HS-27A (cell line): ENCODE measurements at regions not wholly inside any gene's neighbourhood (a gene's known extent, or its start where the extent isn't known, plus 50 kb on each side); places are given as distances from the start of the nearest gene placed in this dataset.
"Not testable (repeated sequence)": the region's sequence is repeated elsewhere in the genome, so short reads cannot be mapped to it uniquely, and the experiment has no call there.

Experiments used
- DNase-seq: peaks from one replicate; pipeline ENCODE4 v3.0.0-alpha.2; 2012; ENCODE audit warnings: low read depth, missing footprints

- no peak for DNase-seq
Measured at GRCh38 chr9:15113288-15113687, 193.7 kb downstream of the TTC39B start.

GRCh38 chr9:15111071-15111470 is 195.9 kb downstream of the TTC39B start:
- no peak for DNase-seq

GRCh38 chr9:15104826-15105420 is 194.7 kb upstream of the FREM1 start:
- no peak for DNase-seq

- no peak for DNase-seq
Measured at GRCh38 chr9:15103290-15103689, 193.1 kb upstream of the FREM1 start.

- no peak for DNase-seq
Measured at GRCh38 chr9:15101095-15101494, 190.9 kb upstream of the FREM1 start.

GRCh38 chr9:15100571-15100970 is 190.3 kb upstream of the FREM1 start:
- DNase-seq, result no peak

GRCh38 chr9:15096972-15097371 is 186.7 kb upstream of the FREM1 start:
- no peak for DNase-seq

GRCh38 chr9:15086778-15087324 is 176.6 kb upstream of the FREM1 start:
- DNase-seq, result no peak

- no peak for DNase-seq
Measured at GRCh38 chr9:15086156-15086763, 176.0 kb upstream of the FREM1 start.

- DNase-seq, result no peak
Measured at GRCh38 chr9:15081021-15081753, 171.0 kb upstream of the FREM1 start.

- no peak for DNase-seq
Measured at GRCh38 chr9:15080401-15080800, 170.2 kb upstream of the FREM1 start.

GRCh38 chr9:15079989-15080388 is 169.8 kb upstream of the FREM1 start:
- no peak for DNase-seq

- DNase-seq, result no peak
Measured at GRCh38 chr9:15077946-15078729, 167.9 kb upstream of the FREM1 start.

- no peak for DNase-seq
Measured at GRCh38 chr9:15073620-15074019, 163.4 kb upstream of the FREM1 start.

- DNase-seq, result no peak
Measured at GRCh38 chr9:15070716-15071115, 160.5 kb upstream of the FREM1 start.

- no peak for DNase-seq
Measured at GRCh38 chr9:15069106-15069505, 158.9 kb upstream of the FREM1 start.

- DNase-seq, result no peak
Measured at GRCh38 chr9:15068261-15068660, 158.0 kb upstream of the FREM1 start.

- DNase-seq, result no peak
Measured at GRCh38 chr9:15059003-15059402, 148.8 kb upstream of the FREM1 start.

- no peak for DNase-seq
Measured at GRCh38 chr9:15058236-15058635, 148.0 kb upstream of the FREM1 start.

GRCh38 chr9:15055284-15055683 is 145.1 kb upstream of the FREM1 start:
- DNase-seq, result not testable (repeated sequence)

GRCh38 chr9:15048772-15049171 is 138.5 kb upstream of the FREM1 start:
- DNase-seq, result no peak

GRCh38 chr9:15047028-15047551 is 136.9 kb upstream of the FREM1 start:
- DNase-seq, result no peak
